GM18520 (cell line): ENCODE measurements at regions not wholly inside any gene's neighbourhood (a gene's known extent, or its start where the extent isn't known, plus 50 kb on each side); places are given as distances from the start of the nearest gene placed in this dataset.
"Not testable (repeated sequence)": the region's sequence is repeated elsewhere in the genome, so short reads cannot be mapped to it uniquely, and the experiment has no call there.

ENCODE experiments used
- ATAC-seq: cut with Tn5 transposase; IDR thresholded peaks from one replicate; pipeline ENCODE4 v1.9.1; 2021; ENCODE audit not compliant: unreplicated experiment

GRCh38 chrX:55813150-55813549 lies 95.6 kb downstream of the RRAGB start:
- ATAC-seq, result no peak

DNA sequence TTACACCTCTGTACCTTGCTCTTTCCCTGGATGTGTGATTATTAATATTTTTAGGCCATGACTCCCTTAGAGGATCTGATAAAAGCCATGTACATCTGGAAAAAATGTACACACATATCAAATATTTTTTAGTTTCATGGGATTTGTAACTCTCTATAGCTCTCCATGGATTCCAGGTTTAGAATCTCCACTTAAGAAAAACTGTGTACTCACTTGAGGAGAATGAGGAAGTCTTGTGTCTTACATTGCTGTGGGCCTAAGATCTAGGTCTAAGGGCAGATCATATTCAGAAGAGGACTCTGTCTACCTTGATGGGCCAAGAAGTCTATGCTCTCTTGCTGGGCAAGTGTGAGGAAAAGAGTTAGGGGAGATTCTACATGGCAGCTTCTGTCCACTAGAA lies 98.0 kb downstream of the RRAGB start:
- no peak for ATAC-seq

- ATAC-seq, result no peak
Measured at GRCh38 chrX:55816023-55816422, 98.5 kb downstream of the RRAGB start.

DNA sequence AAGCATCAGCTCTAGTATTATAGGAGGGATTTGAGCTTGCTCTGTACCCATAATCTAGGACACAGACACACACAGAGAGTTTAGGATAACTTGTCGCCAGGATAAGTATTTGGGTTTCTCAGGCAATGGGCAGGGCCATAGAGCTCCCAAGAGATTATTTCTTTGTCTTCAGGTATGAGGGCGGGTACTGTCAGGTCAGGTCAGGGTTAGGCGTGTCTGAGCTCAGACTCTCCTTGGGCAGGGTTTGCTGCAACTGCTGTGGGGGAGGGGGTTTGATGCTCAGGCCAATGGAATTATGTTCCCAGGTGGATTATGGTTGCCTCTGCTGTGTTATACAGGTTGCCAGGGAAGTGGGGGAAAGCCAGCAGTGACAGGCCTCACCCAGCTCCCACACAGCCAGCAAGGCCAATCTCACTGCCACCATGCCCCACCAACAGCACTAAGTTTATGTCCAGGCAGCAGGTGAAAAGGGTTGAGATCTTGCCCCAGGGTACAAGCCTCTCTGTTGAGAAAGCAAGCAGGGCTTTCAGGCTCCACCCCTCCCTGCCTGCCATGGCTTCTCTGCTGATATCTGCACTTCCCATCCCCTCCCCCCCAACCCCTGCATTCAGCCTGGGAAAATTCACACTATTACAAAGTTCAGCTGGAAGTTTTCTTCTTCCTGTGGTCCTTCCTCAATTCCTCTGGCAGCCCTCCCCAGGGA lies 101.3 kb downstream of the RRAGB start:
- no peak for ATAC-seq

DNA sequence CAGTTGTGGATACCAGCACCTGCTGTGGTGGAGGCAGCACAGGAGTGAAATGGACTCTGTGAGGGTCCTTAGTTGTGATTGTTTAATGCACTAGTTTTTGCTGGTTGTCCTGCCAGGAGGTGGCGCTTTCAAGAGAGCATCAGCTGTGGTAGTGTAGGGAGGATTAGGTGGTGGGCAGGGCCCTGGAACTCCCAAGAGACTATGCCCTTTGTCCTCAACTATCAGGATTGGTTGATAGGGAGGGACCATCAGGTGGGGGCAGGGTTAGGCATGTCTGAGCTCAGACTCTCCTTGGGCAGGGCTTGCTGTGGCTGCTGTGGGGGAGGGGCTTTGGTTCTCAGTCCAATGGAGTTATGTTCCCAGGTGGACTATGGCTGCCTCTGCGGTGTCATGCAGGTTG lies 121.9 kb downstream of the RRAGB start:
- ATAC-seq, result no peak

DNA sequence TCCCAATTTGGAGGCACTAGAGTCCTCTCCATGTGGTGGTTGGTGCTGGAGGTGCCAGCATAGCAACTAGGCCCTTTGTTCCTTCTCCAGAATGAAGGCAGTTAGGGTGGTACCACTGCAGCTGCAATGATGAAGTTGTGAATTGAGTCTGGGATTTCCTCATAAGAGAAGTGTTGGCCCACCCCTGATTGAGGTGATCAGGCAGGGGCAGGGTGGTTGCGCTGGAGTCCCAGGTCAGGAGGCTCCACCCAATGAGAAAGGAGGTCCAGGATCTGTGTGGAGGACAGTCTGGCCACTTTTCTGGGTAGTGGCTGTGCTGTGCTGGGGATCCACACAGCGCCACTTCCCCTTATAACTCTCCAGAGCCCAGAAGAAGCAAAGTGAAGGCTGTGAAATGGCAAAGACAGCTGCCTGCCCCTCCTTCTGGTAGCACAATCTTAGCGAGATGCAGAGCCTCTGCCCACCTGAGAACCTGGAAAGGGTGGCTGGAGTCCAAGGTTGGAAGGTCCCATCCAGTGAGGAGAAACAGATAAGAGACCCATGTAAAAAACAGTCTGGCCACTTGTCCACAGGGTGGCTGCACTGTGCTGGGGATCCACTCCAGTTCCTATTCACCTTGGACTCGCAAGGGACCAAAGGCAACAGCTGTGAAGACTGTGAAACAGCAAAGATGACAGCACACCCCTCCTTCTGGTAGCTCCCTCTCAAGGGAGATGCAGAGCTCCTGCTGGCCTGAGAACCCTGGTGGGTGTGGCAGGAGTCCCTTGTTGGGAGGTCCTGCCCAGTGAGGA lies 124.6 kb downstream of the RRAGB start:
- no peak for ATAC-seq

DNA sequence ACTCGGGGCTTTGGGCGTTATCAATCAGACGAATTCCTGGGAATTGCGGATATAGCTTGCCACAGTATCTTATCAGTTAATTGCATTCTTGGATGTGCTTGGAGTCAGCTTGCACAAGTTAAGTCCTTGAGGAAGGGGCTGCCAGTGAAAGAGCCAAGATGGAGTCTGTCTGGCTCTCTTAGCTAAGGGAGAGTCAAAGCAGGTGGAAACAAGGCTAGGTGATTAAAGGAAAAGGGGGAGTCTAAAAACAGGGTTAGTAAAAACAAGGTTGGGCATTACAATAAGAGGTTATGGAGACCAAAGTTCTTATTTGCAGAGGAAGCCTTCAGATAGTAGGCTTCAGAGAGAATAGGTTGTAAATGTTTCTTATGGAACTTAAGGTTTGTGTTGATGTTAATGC lies 149.2 kb downstream of the RRAGB start:
- ATAC-seq, result not testable (repeated sequence)

DNA sequence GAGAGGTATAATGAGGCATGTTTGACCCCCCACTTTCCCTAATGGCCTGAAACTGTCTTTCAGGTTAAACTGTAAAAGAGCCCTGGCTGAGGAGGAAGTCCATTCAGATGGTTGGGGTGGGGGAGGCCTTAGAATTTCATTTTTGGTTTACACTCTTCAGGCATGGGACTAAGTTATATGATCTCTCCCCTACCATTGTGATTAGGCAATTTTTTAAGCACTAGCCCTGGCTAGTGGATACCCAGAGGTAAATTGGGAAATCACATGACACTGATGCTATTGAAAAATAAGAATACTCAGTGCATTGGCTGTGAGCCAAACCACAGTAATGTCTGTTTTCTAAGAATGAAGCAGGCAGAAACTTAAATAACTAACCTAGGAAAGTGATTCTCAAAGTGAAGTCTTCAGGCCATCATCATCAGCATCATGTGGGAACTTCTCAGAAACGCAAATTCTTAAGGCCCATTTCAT lies 149.7 kb downstream of the RRAGB start:
- ATAC-seq, result peak; percentile 37

GRCh38 chrX:55867708-55868107 lies 150.2 kb downstream of the RRAGB start:
- ATAC-seq, result peak; percentile 67

GRCh38 chrX:55874807-55875206 lies 157.3 kb downstream of the RRAGB start:
- ATAC-seq, result no peak

GRCh38 chrX:55883541-55883940 lies 166.0 kb downstream of the RRAGB start:
- ATAC-seq, result not testable (repeated sequence)

GRCh38 chrX:55907968-55908607 lies 190.5 kb downstream of the RRAGB start:
- ATAC-seq, result peak; percentile 74

GRCh38 chrX:55908661-55909212 lies 191.2 kb downstream of the RRAGB start:
- ATAC-seq, result no peak

DNA sequence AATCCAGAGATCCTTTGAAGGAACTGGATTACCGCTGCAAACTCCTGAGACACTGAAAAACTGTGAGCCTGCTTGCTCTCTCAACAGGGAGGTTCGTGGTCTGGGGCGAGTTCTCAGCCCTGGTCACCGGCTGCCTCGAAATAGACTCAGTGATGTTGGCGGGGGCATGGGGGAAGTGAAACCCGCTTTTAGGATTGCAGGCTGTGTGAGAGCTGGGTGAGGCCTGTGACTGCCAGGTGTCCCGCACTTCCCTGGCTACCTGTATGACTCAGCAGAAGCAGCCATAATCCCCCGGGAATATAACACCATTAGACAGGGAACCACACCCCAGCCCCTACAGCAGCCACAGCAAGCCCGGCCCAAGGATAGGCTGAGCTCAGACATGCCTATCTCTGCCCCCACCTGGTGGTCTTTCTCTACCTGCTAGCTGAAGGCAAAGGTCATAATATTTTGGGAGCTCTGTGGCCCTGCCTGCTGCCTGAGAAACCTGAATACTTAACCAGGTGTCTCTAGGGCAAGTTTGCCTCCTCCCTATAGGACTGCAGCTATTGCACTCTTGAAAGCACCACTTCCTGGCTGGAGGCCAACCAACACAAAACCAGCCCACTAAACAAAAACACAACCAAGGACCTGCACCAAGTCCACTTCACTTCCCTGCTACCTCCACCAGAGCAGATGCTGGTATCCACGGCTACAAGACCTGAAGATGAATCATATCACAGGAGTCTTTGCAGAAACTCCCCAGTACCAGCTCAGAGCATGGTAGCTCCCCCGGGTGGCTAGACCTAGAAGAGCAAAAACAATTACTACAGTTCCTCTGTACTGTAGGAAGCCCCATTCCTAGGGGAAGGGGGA lies 202.0 kb downstream of the RRAGB start:
- ATAC-seq, result peak; percentile 83

- no peak for ATAC-seq
Measured at GRCh38 chrX:55924574-55924973, 207.0 kb downstream of the RRAGB start.

- not testable (repeated sequence) for ATAC-seq
Measured at GRCh38 chrX:55928529-55928928, 211.0 kb downstream of the RRAGB start.
